ENCODE measurements at regions not wholly inside any gene's neighbourhood (a gene's known extent, or its start where the extent isn't known, plus 50 kb on each side); places are given as distances from the start of the nearest gene placed in this dataset.
"Not testable (repeated sequence)": the region's sequence is repeated elsewhere in the genome, so short reads cannot be mapped to it uniquely, and the experiment has no call there.

- not testable (repeated sequence) for DNase-seq
Measured at GRCh38 chr15:31705076-31705678, 325.1 kb upstream of the CHRNA7 start.

GRCh38 chr15:31707944-31708702, 322.2 kb upstream of the CHRNA7 start:
- DNase-seq = not testable (repeated sequence)

DNA sequence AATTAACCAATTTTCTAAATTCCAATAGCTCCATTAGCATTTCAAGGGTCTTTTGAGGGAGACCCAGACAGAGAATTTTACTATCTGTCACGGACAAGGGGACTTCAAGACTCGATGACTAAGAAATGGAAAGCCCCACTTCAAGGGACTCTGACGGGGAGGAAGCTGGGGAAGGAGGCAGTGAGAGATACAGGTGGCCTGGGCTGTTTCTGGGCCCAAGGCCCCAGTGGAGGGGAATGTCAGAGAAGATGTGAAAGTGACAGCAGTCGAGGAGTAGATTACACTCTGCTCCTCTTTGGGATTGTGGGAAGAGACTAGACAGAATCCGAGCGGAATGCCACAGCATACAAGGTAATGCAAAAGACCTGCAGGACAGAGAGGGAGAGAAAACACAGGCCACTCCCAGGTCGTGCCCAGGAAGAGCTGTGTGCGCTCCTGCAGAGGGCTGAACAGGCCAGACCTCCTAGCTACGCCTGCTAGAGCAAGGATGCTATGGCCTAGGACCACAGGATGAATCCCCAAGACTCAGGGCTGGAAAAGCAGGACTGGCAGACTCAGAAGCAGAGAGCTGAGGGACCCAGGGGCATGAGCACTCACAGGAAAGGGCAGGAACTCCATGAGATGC, 321.5 kb upstream of the CHRNA7 start:
- DNase-seq = not testable (repeated sequence)

- not testable (repeated sequence) for DNase-seq
Measured at GRCh38 chr15:31709479-31709878, 320.8 kb upstream of the CHRNA7 start.

GRCh38 chr15:31710806-31711205, 319.5 kb upstream of the CHRNA7 start:
- DNase-seq = not testable (repeated sequence)

- DNase-seq = not testable (repeated sequence)
Measured at GRCh38 chr15:31715208-31715607, 315.1 kb upstream of the CHRNA7 start.

- not testable (repeated sequence) for DNase-seq
Measured at GRCh38 chr15:31718625-31719024, 311.7 kb upstream of the CHRNA7 start.

DNA sequence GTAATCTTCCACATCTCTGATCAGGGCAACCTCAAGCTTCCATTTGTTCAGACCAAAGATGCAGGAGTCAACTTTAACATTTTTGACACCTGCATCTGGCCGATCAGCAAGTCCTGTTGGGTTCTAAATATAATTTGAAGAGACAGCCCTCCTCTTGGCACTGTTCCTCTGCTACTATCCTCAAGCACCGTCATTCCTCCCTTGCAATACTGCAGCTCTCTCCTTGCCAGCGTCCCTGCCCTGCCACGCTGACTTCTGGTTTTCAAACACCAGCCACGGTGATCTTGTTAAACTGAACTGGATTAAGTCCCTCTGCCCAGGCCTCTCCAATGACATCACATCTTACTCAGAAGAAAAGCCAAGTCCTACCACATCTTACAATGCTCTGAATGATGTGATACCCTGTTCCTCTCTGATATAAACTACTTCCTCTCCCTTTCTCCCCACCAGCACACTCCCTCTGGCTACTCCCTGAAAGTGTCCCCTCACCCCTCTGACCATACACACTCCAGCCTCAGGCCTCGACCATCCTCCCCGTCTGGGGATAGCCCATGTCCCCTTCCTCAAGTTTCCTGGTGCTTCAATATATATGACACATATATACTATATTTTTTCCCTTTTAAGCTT, 310.8 kb upstream of the CHRNA7 start:
- not testable (repeated sequence) for DNase-seq

- DNase-seq = not testable (repeated sequence)
Measured at GRCh38 chr15:31723019-31723418, 307.3 kb upstream of the CHRNA7 start.

DNA sequence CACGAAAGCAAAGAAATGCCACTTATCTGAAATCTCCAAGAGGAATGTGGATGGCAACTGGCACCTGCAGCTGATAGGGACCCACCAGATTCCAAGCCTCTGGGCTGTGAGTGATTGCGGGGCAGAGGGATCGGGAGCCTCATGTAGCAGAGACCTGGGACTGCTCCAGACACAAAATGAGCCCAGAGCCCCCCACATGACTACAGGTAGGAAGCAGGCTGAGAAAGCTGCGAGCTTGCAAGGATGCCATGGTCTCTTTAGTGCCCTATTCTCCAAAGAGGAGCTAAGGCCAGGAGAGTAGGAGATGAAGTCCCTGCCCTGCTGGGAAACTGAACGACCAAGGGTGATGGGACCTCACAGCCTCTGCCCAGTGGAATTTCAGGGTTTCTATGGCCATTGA, 305.4 kb upstream of the CHRNA7 start:
- DNase-seq = not testable (repeated sequence)

- DNase-seq = not testable (repeated sequence)
Measured at GRCh38 chr15:31725619-31726018, 304.7 kb upstream of the CHRNA7 start.

DNA sequence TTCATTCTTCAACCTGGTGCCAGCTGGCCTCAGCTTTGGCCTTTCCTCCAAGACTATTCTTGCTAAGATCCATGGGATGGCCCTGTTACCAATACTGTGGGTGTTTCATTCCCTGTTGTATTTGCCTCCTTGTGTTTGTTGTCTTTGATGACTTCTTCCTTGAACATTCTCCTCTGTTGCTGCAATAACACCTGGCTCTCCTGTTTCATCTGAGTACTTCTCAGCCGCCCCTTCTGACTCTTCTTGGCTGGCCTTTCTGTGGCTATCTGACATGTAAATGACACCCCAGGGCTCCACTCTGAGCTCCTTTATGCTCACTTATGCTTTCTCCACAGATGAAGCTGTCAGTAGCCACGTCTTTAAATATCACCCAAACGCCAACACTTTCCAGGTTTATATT, 302.7 kb upstream of the CHRNA7 start:
- DNase-seq = no peak

DNA sequence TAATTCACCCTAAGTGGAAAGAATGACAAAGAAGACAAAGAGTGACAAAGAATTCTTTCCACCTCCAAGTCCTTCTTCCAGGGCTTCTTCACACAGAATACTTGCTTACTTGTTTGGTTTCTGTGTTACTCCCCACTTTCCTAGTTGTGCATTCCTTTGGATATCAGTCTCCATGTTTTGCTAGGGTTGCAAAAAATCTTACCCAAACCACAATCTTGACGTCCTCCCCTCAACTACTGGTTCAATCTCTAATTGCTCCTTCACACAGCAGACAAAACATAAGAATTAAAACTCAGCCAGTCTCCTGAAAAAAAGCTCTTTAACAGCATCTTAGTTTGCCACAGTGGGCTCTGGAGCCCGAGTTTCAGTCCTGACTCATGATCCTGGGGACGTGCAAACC, 297.6 kb upstream of the CHRNA7 start:
- no peak for DNase-seq

DNA sequence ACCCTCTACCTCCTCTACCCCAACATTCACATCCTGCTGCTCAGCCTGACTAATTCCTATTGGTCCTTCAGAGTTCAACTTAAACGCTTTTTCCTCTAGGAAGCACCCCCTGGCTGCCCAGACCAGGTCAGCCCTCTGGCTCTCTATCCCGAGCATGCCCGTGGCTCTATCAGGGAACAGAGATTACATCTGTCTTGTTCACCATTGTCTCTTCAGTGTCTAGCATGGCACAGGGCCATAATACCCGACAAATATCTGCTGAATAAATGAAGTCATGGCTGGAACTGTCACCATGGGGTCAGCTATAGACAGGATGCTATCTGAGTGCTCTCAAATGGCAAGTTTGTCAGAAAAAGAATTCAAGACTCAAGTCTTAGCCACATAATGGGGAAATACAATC, 296.9 kb upstream of the CHRNA7 start:
- no peak for DNase-seq

DNA sequence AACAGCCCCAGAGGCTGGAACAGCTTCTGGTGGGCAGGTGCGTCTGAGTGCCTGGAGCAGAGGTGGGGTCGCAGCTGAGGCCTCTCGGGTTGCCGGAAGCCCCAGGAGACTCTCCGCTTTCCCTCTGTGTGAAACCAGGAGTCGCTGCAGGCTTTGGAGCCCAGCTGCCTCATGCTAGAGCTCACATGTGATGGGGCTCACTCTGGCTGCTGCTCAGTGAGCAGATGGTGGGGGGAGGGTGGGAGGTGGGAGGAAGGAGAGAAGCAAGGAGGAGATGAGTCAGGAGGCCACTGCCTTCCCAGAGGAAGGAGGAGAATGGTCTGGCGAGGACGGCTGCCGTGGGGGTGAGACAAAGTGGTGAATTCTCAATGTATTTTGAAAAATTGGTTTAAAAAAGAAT, 290.1 kb upstream of the CHRNA7 start:
- DNase-seq = peak; percentile 30

DNA sequence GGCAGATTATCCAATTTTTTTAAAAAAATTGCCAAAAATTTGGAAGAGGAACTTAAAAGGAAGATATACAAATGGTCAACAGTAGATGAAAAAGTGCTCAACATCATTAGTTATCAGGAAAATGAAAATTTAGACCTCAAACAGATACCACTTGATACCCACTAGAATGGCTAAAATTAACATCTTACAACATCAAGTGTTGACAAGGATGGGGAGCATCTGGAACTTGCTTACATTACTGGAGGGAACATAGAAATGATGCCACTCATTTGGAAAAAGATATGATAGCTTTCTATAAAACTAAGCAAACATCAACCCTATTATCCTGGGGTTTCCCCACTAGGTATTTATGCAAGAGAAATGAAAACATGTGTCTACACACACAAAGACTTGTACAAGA, 284.5 kb upstream of the CHRNA7 start:
- no peak for DNase-seq

- no peak for DNase-seq
Measured at GRCh38 chr15:31752065-31752762, 278.1 kb upstream of the CHRNA7 start.

GRCh38 chr15:31752905-31753304, 277.4 kb upstream of the CHRNA7 start:
- no peak for DNase-seq

DNA sequence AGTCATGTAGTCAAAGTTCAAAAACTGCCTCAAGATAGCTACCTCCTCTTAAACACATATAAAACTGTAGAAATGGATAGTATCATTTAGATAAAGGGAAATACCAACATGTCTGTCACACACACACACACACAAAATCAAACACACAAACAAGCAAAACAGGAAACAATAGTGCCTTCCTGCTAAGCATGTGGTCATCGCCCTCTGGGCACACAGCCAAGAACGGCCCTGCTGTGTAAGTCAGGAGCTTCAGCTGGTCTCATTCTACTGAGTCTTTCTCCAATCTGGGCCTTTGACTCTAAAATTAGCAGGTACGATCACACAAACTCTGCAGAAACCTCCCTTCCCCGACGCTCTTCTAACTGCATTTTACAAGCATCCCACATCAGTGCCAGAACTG, 272.2 kb upstream of the CHRNA7 start:
- DNase-seq = peak; percentile 43

- no peak for DNase-seq
Measured at GRCh38 chr15:31768055-31768454, 262.3 kb upstream of the CHRNA7 start.

DNA sequence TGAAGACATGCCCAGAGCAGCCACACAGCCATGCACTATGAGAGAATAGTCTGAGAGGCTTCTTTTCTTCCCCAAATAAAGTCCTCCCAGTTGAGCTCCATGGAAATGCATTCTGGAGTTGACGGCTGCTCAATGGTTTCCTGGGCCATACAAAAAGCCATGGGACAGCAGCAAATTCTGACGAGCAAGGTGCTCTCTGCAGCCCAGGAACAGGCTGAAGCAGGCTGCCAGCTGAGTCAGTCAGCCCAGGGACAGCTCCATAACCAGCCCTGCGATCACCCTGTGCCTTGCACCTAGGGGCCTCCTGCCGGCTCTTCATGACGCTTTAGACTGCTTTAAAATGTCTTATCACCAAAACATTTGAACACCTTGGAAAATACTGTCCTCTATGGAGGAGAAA, 256.3 kb upstream of the CHRNA7 start:
- no peak for DNase-seq

GRCh38 chr15:31776039-31776438, 254.3 kb upstream of the CHRNA7 start:
- DNase-seq = no peak

DNA sequence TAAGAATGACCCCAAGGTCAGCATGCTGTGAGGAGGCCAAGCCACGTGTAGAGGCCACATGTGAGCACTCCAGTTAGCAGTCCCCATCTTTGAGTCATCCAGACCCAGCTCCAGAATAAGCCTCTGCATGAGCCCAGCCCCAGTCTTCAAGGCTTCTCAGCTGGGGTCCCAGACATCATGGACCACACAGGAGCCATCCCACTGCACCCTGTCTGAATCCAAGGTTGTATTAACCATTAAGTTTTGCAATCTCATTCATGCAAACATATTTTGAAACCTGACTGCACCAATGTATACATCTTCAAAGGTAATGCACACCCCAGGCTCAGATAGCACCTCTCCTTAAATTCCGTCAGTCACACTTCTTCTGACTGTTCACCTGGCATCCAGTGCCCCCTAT, 249.1 kb upstream of the CHRNA7 start:
- no peak for DNase-seq
